ENCODE measurements at regions not wholly inside any gene's neighbourhood (a gene's known extent, or its start where the extent isn't known, plus 50 kb on each side); places are given as distances from the start of the nearest gene placed in this dataset.

- Histone ChIP-seq H3K27me3 (ENCODE audit: control insufficient read depth, insufficient read depth, low read length) (no peaks in the 10 kb centered on the region), H3K4me3 (ENCODE audit: low read depth, low read length) (no peak overlapping the region), H3K27ac (ENCODE audit: low read depth, low read length) (no peak overlapping the region), H3K9me3 (ENCODE audit: control insufficient read depth, insufficient read depth, low read length) (peaks cover 5% of the 10 kb centered on the region; the same call in 1 of the 2 replicates)
- DNase-seq (ENCODE audit: low read depth, low spot score), result no peak
- POLR2A ChIA-PET, result no interaction called here
- TF ChIP-seq CTCF (IDR thresholded peaks at IDR 0.05; ENCODE audit: low read depth, low read length), result no peak
- CTCF ChIA-PET, result no interaction called here
Observed at GRCh38 chr3:178277605-178278004, 258.6 kb upstream of the KCNMB2 start.

DNA sequence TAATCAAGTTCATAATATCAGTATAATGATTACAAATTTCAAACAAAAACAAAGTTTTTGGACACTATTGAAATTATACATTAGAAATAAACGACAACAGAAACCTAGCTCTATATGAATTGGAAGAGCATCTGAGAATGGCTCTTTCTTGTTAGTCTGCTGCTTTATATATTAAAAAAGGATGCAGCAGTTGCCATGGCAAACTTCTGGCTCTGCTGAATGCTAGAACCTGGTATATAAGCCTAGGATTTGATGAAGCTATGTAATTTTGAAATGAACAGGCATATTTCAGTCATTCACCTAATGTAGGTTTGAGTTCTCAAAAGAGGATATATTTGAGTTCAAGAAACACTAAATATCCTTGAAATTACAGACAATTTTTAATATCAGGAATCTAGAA is 252.7 kb upstream of the KCNMB2 start:
- H3K4me3 ChIP-seq (ENCODE audit: low read depth, low read length), result no peak overlapping the region
- ChIA-PET POLR2A (no interaction called here), CTCF (interaction anchor here (0.5 kb wide), 1 partner anchor 13 kb away, joined by 3 read pairs; no protein-coding TSS in a partner anchor)
- no peak overlapping the region for H3K27ac ChIP-seq (ENCODE audit: low read depth, low read length)
- TF ChIP-seq CTCF (IDR thresholded peaks at IDR 0.05; ENCODE audit: low read depth, low read length), result no peak
- H3K27me3 ChIP-seq (ENCODE audit: control insufficient read depth, insufficient read depth, low read length), result no peaks in the 10 kb centered on the region
- peaks cover 5% of the 10 kb centered on the region; the same call in 1 of the 2 replicates for H3K9me3 ChIP-seq (ENCODE audit: control insufficient read depth, insufficient read depth, low read length)
- no peak for DNase-seq (ENCODE audit: low read depth, low spot score)

DNA sequence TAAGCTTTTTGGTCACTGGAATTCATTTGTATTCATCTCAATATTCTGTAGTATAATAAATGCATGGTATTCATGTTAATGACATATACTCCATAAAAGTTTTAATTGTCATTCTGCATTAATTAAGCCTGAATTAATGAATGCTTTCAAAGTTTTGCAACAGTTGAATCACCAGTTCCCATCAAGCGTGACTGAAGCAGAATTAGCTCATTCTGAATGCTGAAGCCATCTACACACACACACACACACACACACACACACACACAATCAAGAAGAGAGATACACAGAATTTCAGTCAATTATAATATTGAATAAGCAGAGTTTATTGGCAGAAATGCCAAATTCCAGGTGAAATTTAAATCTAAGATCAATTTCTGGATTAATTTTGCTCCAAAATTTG is 252.1 kb upstream of the KCNMB2 start:
- DNase-seq (ENCODE audit: low read depth, low spot score), result no peak
- CTCF ChIA-PET, result interaction anchor here (0.5 kb wide), 1 partner anchor 12 kb away, joined by 3 read pairs; no protein-coding TSS in a partner anchor

DNA sequence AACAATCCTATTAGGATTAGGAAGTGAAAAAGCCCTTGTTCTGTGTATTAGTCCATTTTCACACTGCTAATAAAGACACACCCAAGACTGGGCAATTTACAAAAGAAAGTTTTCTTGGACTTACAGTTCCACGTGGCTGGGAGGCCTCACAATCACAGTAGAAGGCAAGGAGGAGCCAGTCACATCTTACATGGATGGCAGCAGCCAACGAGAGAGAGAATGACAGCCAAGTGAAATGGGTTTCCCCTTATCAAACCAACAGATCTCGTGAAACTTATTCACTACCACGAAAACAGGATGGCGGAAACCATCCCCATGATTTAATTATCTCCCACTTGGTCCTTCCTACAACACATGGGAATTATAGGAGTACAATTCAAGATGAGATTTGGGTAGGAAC is 248.2 kb upstream of the KCNMB2 start:
- ChIA-PET POLR2A (no interaction called here), CTCF (no interaction called here)
- H3K4me3 ChIP-seq (ENCODE audit: low read depth, low read length), result no peak overlapping the region
- H3K27ac ChIP-seq (ENCODE audit: low read depth, low read length), result no peak overlapping the region
- H3K27me3 ChIP-seq (ENCODE audit: control insufficient read depth, insufficient read depth, low read length), result no peaks in the 10 kb centered on the region
- DNase-seq (ENCODE audit: low read depth, low spot score), result no peak
- H3K9me3 ChIP-seq (ENCODE audit: control insufficient read depth, insufficient read depth, low read length), result no peaks in the 10 kb centered on the region
- no peak for TF ChIP-seq CTCF (IDR thresholded peaks at IDR 0.05; ENCODE audit: low read depth, low read length)

More for the DNA sequence above, 252.1 kb upstream of the KCNMB2 start:
- no peak for TF ChIP-seq CTCF (IDR thresholded peaks at IDR 0.05; ENCODE audit: low read depth, low read length)
- Histone ChIP-seq H3K27ac (ENCODE audit: low read depth, low read length) (no peak overlapping the region), H3K27me3 (ENCODE audit: control insufficient read depth, insufficient read depth, low read length) (no peaks in the 10 kb centered on the region), H3K9me3 (ENCODE audit: control insufficient read depth, insufficient read depth, low read length) (no peaks in the 10 kb centered on the region), H3K4me3 (ENCODE audit: low read depth, low read length) (no peak overlapping the region)
- POLR2A ChIA-PET, result no interaction called here

DNA sequence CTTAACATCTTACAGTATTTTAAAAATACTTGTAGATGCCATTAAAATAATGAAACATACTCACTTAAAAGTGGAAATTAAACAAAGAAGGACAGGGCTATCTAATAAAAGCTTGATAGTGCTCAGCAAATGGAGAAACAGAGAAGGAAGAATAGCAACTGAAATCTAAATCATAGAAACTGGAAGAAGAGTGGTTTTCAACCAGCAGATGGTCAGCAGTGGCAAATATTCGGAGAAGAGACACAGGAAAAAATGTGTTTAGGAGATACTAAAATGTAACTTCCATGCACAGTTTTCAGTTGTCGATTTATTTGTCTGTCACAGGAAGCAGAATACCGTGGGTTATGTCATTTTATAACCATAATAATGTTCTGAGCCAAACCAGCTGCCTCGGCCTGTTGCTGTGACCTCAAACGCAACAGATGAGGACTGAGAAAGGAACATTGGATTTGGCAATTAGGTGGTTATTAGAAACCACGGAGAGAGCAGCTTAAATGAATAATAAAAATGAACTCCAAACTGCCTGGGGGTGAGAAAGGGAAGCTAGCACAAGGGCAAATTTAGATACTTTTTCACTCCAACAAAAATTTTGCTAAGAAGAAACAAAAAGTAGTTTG is 246.6 kb upstream of the KCNMB2 start:
- Histone ChIP-seq H3K27me3 (ENCODE audit: control insufficient read depth, insufficient read depth, low read length) (no peaks in the 10 kb centered on the region), H3K27ac (ENCODE audit: low read depth, low read length) (no peak overlapping the region), H3K9me3 (ENCODE audit: control insufficient read depth, insufficient read depth, low read length) (no peaks in the 10 kb centered on the region), H3K4me3 (ENCODE audit: low read depth, low read length) (no peak overlapping the region)
- ChIA-PET CTCF (no interaction called here), POLR2A (no interaction called here)
- no peak for TF ChIP-seq CTCF (IDR thresholded peaks at IDR 0.05; ENCODE audit: low read depth, low read length)
- no peak for DNase-seq (ENCODE audit: low read depth, low spot score)
